Spleen (tissue), 11 donors: ENCODE measurements at regions not wholly inside any gene's neighbourhood (a gene's known extent, or its start where the extent isn't known, plus 50 kb on each side); places are given as distances from the start of the nearest gene placed in this dataset.

Experiments
- DNase-seq: peaks from one replicate; pipeline ENCODE4 v3.0.0-alpha.2; 2020
- H3K27ac ChIP-seq, 8 donors: fragments of 200-600 bp; sonication (generic) in 7 of 8; 1 replicate in 4 of 8; 2 replicates in 4 of 8; pipeline versions ENCODE4 v1.5.0 to v1.8.0; 2016 to 2021; ENCODE audit warnings: inconsistent platforms in 4 of 8, mild to moderate bottlenecking in 4 of 8, moderate library complexity in 1 of 8
- H3K27me3 ChIP-seq, 7 donors: fragments of 200-600 bp; sonication (generic) in 6 of 7; replicated peaks in 1 of 7; 1 replicate in 4 of 7; 2 replicates in 3 of 7; pipeline versions ENCODE4 v1.5.0 to v1.8.0; 2016 to 2021; ENCODE audit warnings: inconsistent platforms in 3 of 7, mild to moderate bottlenecking in 1 of 7
- H3K36me3 ChIP-seq, 6 donors: fragments of 200-600 bp; sonication (generic) in 5 of 6; 1 replicate in 4 of 6; 2 replicates in 2 of 6; pipeline versions ENCODE4 v1.5.0 to v1.8.0; 2016 to 2021; ENCODE audit warnings: inconsistent platforms in 2 of 6
- H3K4me1 ChIP-seq, 6 donors: fragments of 200-600 bp; sonication (generic) in 5 of 6; 1 replicate in 3 of 6; 2 replicates in 3 of 6; pipeline versions ENCODE4 v1.5.0 to v1.8.0; 2016 to 2021; ENCODE audit warnings: inconsistent platforms in 3 of 6
- H3K4me3 ChIP-seq, 8 donors: fragments of 200-600 bp; sonication (generic) in 7 of 8; 1 replicate in 4 of 8; 2 replicates in 4 of 8; pipeline versions ENCODE4 v1.5.0 to v1.8.0; 2016 to 2021; ENCODE audit warnings: inconsistent platforms in 4 of 8, mild to moderate bottlenecking in 4 of 8, moderate library complexity in 2 of 8
- H3K9me3 ChIP-seq, 8 donors: fragments of 200-600 bp; sonication (generic) in 7 of 8; 1 replicate in 4 of 8; 2 replicates in 4 of 8; pipeline versions ENCODE4 v1.5.0 to v1.8.0; 2016 to 2021; ENCODE audit warnings: inconsistent platforms in 4 of 8
- POLR2A ChIP-seq, 3 donors: fragments of 450-650 bp; IDR thresholded peaks; one replicate each; pipeline ENCODE4 v1.5.1; 2017; ENCODE audit warnings: antibody characterized with exemption in 3 of 3, mild to moderate bottlenecking in 1 of 3
- POLR2AphosphoS5 ChIP-seq, 3 donors: sonication (generic); formaldehyde crosslinking; IDR thresholded peaks; one replicate each; pipeline ENCODE4 v1.5.1; 2017; ENCODE audit warnings: antibody characterized with exemption in 3 of 3
- WGBS, 5 donors: extraction: QIAGEN DNeasy Blood & Tissue Kit in 3 of 5; methylation state at CpG; one replicate each; pipeline versions ENCODE4 v1.1.5 to v1.1.7; 2013 to 2018; 5-methylcytosine and 5-hydroxymethylcytosine counted together
- intact Hi-C: fragments of 100-400 bp; cut with DNase I; formaldehyde crosslinking; loops from one replicate; pipeline ENCODE4 v1.15.0; 2023; ENCODE audit warnings: low total_unique reads
- TF ChIP-seq, protein P1 (sequence below), 11 experiments: fragments of 200-600 bp in 7 of 11; fragments of 450-650 bp in 4 of 11; sonication (generic) in 4 of 11; IDR thresholded peaks in 8 of 11; conservative IDR thresholded peaks in 3 of 11; 1 replicate in 7 of 11; 2 replicates in 4 of 11; pipeline versions ENCODE4 v1.4.0 to v1.8.0; 2016 to 2021; ENCODE audit warnings: antibody characterized with exemption in 11 of 11, inconsistent platforms in 4 of 11, mild to moderate bottlenecking in 1 of 11
- donor health status: healthy with polysubstance abuse.
- donor health status: DM: no; HTN: no; CAD: no; lungs with moderate emphysema.
- donor health status: DM: no; HTN: no; CAD: no.
- donor health status: Bipolar disorder and iron deficiency.
- donor health status: healthy.
- donor health status: DM: no; HTN: no; CAD: no.
- donor health status: DM: yes; HTN: yes; CAD: no.

DNA sequence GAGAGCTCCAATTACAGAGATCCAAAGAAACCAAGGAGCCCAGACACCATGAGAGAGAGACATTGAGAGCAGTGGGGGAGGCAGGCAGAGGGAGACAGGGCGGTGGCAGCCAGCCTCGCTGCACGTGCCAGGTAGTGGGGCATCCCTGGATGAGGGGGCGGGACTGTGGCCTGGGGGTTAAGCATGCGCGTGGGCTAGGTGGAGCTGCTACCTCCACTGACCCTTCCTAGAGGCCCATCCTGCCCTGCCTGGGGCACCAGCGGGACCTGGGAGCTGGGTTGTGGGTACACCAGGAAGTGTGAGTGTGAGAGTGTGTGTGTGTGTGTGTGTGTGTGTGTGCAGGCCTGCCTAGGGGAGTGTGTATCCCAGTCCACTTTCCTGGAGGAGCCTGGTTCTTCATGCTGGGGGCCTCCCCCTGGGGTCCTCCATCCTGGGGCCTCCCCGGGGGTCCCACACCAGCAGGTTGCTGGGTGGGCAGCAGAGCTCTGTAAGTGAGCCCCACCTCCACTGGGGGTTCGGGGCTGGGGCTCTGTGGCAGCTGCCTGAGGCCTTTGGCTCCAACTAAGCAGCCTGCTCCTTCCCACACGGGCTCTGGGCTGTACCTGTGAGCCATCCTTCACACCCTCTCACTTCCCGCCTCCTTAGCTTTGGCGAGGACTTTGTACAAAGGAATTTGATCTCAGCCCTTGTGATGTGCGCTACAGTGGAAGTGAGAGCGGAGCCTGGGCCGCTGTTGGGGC is 127.4 kb downstream of the IRF8 start:
- intact Hi-C loops, result no loop called here

DNA sequence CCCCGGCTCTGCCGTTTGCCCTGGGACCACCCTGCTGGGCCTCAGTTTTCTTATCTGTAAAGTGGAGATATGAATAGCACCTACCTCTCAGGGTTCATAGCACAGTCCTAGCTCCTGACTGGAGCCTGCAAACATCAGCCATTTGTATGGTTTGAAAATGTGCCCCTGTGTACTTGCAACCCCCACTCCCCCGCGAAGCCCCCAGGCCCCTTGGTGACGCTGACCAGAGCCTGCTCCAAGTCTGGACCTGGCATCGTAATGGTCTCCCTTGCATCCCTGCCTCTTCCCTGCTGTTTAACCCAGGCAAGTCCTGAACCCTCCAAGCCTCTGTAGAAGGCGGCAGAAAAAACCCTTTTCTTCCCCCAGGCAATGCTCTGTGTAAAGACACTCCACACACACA is 128.0 kb downstream of the IRF8 start:
- no peak for DNase-seq
- WGBS, 5 donors, result 80 to 93% (median 88%) methylated on average over 7 of the region's 7 CpGs
- H3K27me3 ChIP-seq, result peaks cover 0 to 53% (median 0%) of the 10 kb centered on the region in 7 donors

More for the DNA sequence above, 127.4 kb downstream of the IRF8 start:
- WGBS, 5 donors, result 78 to 90% (median 83%) methylated on average over 13 to 15 of the region's 15 CpGs
- Histone ChIP-seq H3K4me3 (no peak overlapping the region), H3K9me3 (peaks cover 0 to 33% (median 28%) of the 10 kb centered on the region in 8 donors), H3K4me1 (no peaks in the 10 kb centered on the region), H3K27me3 (peaks cover 0 to 50% (median 0%) of the 10 kb centered on the region in 7 donors), H3K27ac (no peak overlapping the region), H3K36me3 (no peaks in the 10 kb centered on the region)
- no peak for DNase-seq
- TF ChIP-seq POLR2A (IDR thresholded peaks at IDR 0.05) (no peak), POLR2AphosphoS5 (IDR thresholded peaks at IDR 0.05) (no peak)
- TF ChIP-seq, protein P1, sequence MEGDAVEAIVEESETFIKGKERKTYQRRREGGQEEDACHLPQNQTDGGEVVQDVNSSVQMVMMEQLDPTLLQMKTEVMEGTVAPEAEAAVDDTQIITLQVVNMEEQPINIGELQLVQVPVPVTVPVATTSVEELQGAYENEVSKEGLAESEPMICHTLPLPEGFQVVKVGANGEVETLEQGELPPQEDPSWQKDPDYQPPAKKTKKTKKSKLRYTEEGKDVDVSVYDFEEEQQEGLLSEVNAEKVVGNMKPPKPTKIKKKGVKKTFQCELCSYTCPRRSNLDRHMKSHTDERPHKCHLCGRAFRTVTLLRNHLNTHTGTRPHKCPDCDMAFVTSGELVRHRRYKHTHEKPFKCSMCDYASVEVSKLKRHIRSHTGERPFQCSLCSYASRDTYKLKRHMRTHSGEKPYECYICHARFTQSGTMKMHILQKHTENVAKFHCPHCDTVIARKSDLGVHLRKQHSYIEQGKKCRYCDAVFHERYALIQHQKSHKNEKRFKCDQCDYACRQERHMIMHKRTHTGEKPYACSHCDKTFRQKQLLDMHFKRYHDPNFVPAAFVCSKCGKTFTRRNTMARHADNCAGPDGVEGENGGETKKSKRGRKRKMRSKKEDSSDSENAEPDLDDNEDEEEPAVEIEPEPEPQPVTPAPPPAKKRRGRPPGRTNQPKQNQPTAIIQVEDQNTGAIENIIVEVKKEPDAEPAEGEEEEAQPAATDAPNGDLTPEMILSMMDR (IDR thresholded peaks at IDR 0.05 in 8 of 11, conservative IDR thresholded peaks at IDR 0.05 in 3 of 11), result no peak

DNA sequence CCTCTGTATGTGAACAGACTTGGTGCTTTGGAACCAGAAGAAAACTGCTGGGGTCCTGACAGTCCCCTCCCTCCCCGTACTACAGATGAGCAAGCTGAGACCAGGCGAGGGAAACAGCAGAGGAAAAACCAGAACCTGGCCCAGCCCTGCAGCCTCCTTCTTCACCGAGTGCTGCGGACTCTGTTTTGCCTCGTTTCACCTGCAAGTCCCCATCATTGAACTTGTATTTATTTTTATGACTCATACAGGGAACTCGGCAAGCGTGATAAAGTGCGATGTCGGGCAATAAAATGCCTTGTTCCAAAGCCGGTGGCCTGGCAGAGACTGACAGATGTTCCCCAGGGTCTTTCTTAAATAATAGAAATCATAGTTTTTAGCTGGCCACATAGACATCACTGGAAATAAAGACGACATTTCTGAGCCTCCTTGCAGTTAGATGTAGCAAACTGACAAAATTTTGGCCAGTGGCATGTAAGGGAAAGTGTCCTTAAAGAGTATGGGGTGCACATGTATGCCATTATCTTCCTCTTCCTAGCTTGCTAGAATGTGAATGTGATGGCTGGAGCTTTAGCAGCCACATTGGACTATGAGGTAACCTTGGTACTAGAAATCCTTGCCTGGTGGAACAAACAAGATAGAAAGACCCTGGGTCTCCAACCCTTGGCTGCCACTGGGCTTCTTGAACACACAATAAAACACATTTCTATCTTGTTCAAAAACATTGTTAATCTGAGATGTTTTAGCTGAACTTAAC is 128.6 kb downstream of the IRF8 start:
- WGBS, 5 donors, result 85 to 93% (median 92%) methylated on average over 11 of the region's 11 CpGs
- DNase-seq, result no peak
- no peak overlapping the region for H3K4me3 ChIP-seq
- H3K27ac ChIP-seq, result no peak overlapping the region
- intact Hi-C loops, result no loop called here
- H3K27me3 ChIP-seq, result peaks cover 0 to 53% (median 0%) of the 10 kb centered on the region in 7 donors
- TF ChIP-seq, protein P1 (IDR thresholded peaks at IDR 0.05 in 8 of 11, conservative IDR thresholded peaks at IDR 0.05 in 3 of 11), result no peak
- no peak for TF ChIP-seq POLR2AphosphoS5 (IDR thresholded peaks at IDR 0.05)
- TF ChIP-seq POLR2A (IDR thresholded peaks at IDR 0.05), result no peak
- H3K4me1 ChIP-seq, result no peaks in the 10 kb centered on the region
- H3K9me3 ChIP-seq, result peaks cover 0 to 33% (median 27%) of the 10 kb centered on the region in 8 donors
- H3K36me3 ChIP-seq, result no peaks in the 10 kb centered on the region

More for the DNA sequence above, 128.0 kb downstream of the IRF8 start:
- H3K36me3 ChIP-seq, result no peaks in the 10 kb centered on the region
- intact Hi-C loops, result no loop called here
- H3K4me1 ChIP-seq, result no peaks in the 10 kb centered on the region
- TF ChIP-seq POLR2A (IDR thresholded peaks at IDR 0.05), result no peak
- TF ChIP-seq, protein P1 (IDR thresholded peaks at IDR 0.05 in 8 of 11, conservative IDR thresholded peaks at IDR 0.05 in 3 of 11), result no peak
- no peak for TF ChIP-seq POLR2AphosphoS5 (IDR thresholded peaks at IDR 0.05)
- H3K9me3 ChIP-seq, result peaks cover 0 to 33% (median 28%) of the 10 kb centered on the region in 8 donors
- H3K27ac ChIP-seq, result no peak overlapping the region
- H3K4me3 ChIP-seq, result no peak overlapping the region
